ENCODE measurements at regions not wholly inside any gene's neighbourhood (a gene's known extent, or its start where the extent isn't known, plus 50 kb on each side); places are given as distances from the start of the nearest gene placed in this dataset.

GRCh38 chr2:128775217-128775913 is 456.7 kb upstream of the HS6ST1 start:
- H3K27me3 ChIP-seq (ENCODE audit: insufficient read depth, low read length, poor library complexity, severe bottlenecking), result no peaks in the 10 kb centered on the region
- CTCF ChIA-PET, result interaction anchor here (0.9 kb wide), 1 partner anchor 16 kb away, joined by 3 read pairs; no protein-coding TSS in a partner anchor
- no peaks in the 10 kb centered on the region for H3K36me3 Mint-ChIP-seq
- POLR2A ChIA-PET, result no interaction called here
- no peak overlapping the region for H3K4me3 Mint-ChIP-seq
- H3K4me1 ChIP-seq (ENCODE audit: insufficient read depth, low read length), result no peaks in the 10 kb centered on the region
- no peak overlapping the region for H3K4me3 ChIP-seq (ENCODE audit: low read length)
- H3K27ac Mint-ChIP-seq, result no peak overlapping the region
- peaks cover 0 to 2% of the 10 kb centered on the region in 2 donors for H3K27me3 Mint-ChIP-seq
- H3K9me3 ChIP-seq (ENCODE audit: low read length), result no peaks in the 10 kb centered on the region
- H3K9me3 Mint-ChIP-seq, result no peaks in the 10 kb centered on the region
- no peak for DNase-seq
- H3K4me1 Mint-ChIP-seq, result no peaks in the 10 kb centered on the region
- no peak overlapping the region for H3K27ac ChIP-seq (ENCODE audit: low read depth, low read length)
- H3K36me3 ChIP-seq (ENCODE audit: insufficient read depth, low read length), result no peaks in the 10 kb centered on the region

GRCh38 chr2:128775914-128776285 is 457.2 kb upstream of the HS6ST1 start:
- DNase-seq, result no peak
- CTCF ChIA-PET, result interaction anchor here (0.9 kb wide), 1 partner anchor 16 kb away, joined by 3 read pairs; no protein-coding TSS in a partner anchor
- POLR2A ChIA-PET, result no interaction called here
- Mint-ChIP-seq H3K27me3 (peaks cover 0 to 2% of the 10 kb centered on the region in 2 donors), H3K27ac (no peak overlapping the region), H3K4me1 (no peaks in the 10 kb centered on the region), H3K4me3 (no peak overlapping the region), H3K36me3 (no peaks in the 10 kb centered on the region), H3K9me3 (no peaks in the 10 kb centered on the region)
- Histone ChIP-seq H3K4me1 (ENCODE audit: insufficient read depth, low read length) (no peaks in the 10 kb centered on the region), H3K27ac (ENCODE audit: low read depth, low read length) (no peak overlapping the region), H3K36me3 (ENCODE audit: insufficient read depth, low read length) (no peaks in the 10 kb centered on the region), H3K27me3 (ENCODE audit: insufficient read depth, low read length, poor library complexity, severe bottlenecking) (no peaks in the 10 kb centered on the region), H3K4me3 (ENCODE audit: low read length) (no peak overlapping the region), H3K9me3 (ENCODE audit: low read length) (no peaks in the 10 kb centered on the region)

- no peak overlapping the region for H3K27ac ChIP-seq (ENCODE audit: low read depth, low read length)
- no peaks in the 10 kb centered on the region for H3K4me1 ChIP-seq (ENCODE audit: insufficient read depth, low read length)
- H3K36me3 ChIP-seq (ENCODE audit: insufficient read depth, low read length), result no peaks in the 10 kb centered on the region
- H3K4me1 Mint-ChIP-seq, result no peaks in the 10 kb centered on the region
- peaks cover 2 to 3% of the 10 kb centered on the region in 2 donors for H3K27me3 Mint-ChIP-seq
- no peak overlapping the region for H3K27ac Mint-ChIP-seq
- no peak overlapping the region for H3K4me3 Mint-ChIP-seq
- no peaks in the 10 kb centered on the region for H3K9me3 ChIP-seq (ENCODE audit: low read length)
- DNase-seq, result no peak
- no peaks in the 10 kb centered on the region for H3K36me3 Mint-ChIP-seq
- ChIA-PET CTCF (no interaction called here), POLR2A (no interaction called here)
- no peak overlapping the region for H3K4me3 ChIP-seq (ENCODE audit: low read length)
- peaks cover 0 to 3% (median 0%) of the 10 kb centered on the region in 5 donors for H3K9me3 Mint-ChIP-seq
- no peaks in the 10 kb centered on the region for H3K27me3 ChIP-seq (ENCODE audit: insufficient read depth, low read length, poor library complexity, severe bottlenecking)
These were observed 458.0 kb upstream of the HS6ST1 start for GRCh38 chr2:128776461-128777195.

GRCh38 chr2:128777196-128778035 is 458.7 kb upstream of the HS6ST1 start:
- Histone ChIP-seq H3K4me3 (ENCODE audit: low read length) (no peak overlapping the region), H3K27me3 (ENCODE audit: insufficient read depth, low read length, poor library complexity, severe bottlenecking) (no peaks in the 10 kb centered on the region), H3K36me3 (ENCODE audit: insufficient read depth, low read length) (no peaks in the 10 kb centered on the region), H3K4me1 (ENCODE audit: insufficient read depth, low read length) (no peaks in the 10 kb centered on the region), H3K27ac (ENCODE audit: low read depth, low read length) (no peak overlapping the region), H3K9me3 (ENCODE audit: low read length) (no peaks in the 10 kb centered on the region)
- Mint-ChIP-seq H3K4me1 (no peaks in the 10 kb centered on the region), H3K4me3 (no peak overlapping the region), H3K9me3 (peaks cover 0 to 3% (median 0%) of the 10 kb centered on the region in 5 donors), H3K27me3 (peaks cover 2 to 3% of the 10 kb centered on the region in 2 donors), H3K27ac (no peak overlapping the region), H3K36me3 (no peaks in the 10 kb centered on the region)
- no peak for DNase-seq
- ChIA-PET POLR2A (no interaction called here), CTCF (no interaction called here)

GRCh38 chr2:128778843-128779242 is 460.2 kb upstream of the HS6ST1 start:
- peaks cover 0 to 3% (median 0%) of the 10 kb centered on the region in 5 donors for H3K9me3 Mint-ChIP-seq
- ChIA-PET CTCF (no interaction called here), POLR2A (no interaction called here)
- no peak for DNase-seq
- H3K27ac ChIP-seq (ENCODE audit: low read depth, low read length), result no peak overlapping the region
- no peaks in the 10 kb centered on the region for H3K36me3 ChIP-seq (ENCODE audit: insufficient read depth, low read length)
- no peak overlapping the region for H3K27ac Mint-ChIP-seq
- no peaks in the 10 kb centered on the region for H3K4me1 ChIP-seq (ENCODE audit: insufficient read depth, low read length)
- no peaks in the 10 kb centered on the region for H3K4me1 Mint-ChIP-seq
- no peaks in the 10 kb centered on the region for H3K27me3 ChIP-seq (ENCODE audit: insufficient read depth, low read length, poor library complexity, severe bottlenecking)
- H3K27me3 Mint-ChIP-seq, result peaks cover 2 to 3% of the 10 kb centered on the region in 2 donors
- no peak overlapping the region for H3K4me3 Mint-ChIP-seq
- H3K36me3 Mint-ChIP-seq, result no peaks in the 10 kb centered on the region
- no peak overlapping the region for H3K4me3 ChIP-seq (ENCODE audit: low read length)
- H3K9me3 ChIP-seq (ENCODE audit: low read length), result no peaks in the 10 kb centered on the region

- H3K4me3 ChIP-seq (ENCODE audit: low read length), result no peak overlapping the region
- no peak overlapping the region for H3K4me3 Mint-ChIP-seq
- no peaks in the 10 kb centered on the region for H3K4me1 Mint-ChIP-seq
- ChIA-PET CTCF (no interaction called here), POLR2A (no interaction called here)
- H3K9me3 Mint-ChIP-seq, result peaks cover 0 to 3% (median 0%) of the 10 kb centered on the region in 5 donors
- H3K27me3 ChIP-seq (ENCODE audit: insufficient read depth, low read length, poor library complexity, severe bottlenecking), result no peaks in the 10 kb centered on the region
- H3K36me3 Mint-ChIP-seq, result no peaks in the 10 kb centered on the region
- no peaks in the 10 kb centered on the region for H3K4me1 ChIP-seq (ENCODE audit: insufficient read depth, low read length)
- no peak for DNase-seq
- H3K27ac Mint-ChIP-seq, result no peak overlapping the region
- peaks cover 1 to 3% of the 10 kb centered on the region in 2 donors for H3K27me3 Mint-ChIP-seq
- no peaks in the 10 kb centered on the region for H3K36me3 ChIP-seq (ENCODE audit: insufficient read depth, low read length)
- no peak overlapping the region for H3K27ac ChIP-seq (ENCODE audit: low read depth, low read length)
- no peaks in the 10 kb centered on the region for H3K9me3 ChIP-seq (ENCODE audit: low read length)
These were observed 460.8 kb upstream of the HS6ST1 start for GRCh38 chr2:128779301-128780095.

GRCh38 chr2:128780434-128781080 is 461.9 kb upstream of the HS6ST1 start:
- ChIA-PET CTCF (no interaction called here), POLR2A (no interaction called here)
- no peaks in the 10 kb centered on the region for H3K27me3 ChIP-seq (ENCODE audit: insufficient read depth, low read length, poor library complexity, severe bottlenecking)
- no peak overlapping the region for H3K27ac ChIP-seq (ENCODE audit: low read depth, low read length)
- DNase-seq, result no peak
- H3K27ac Mint-ChIP-seq, result no peak overlapping the region
- H3K4me3 Mint-ChIP-seq, result no peak overlapping the region
- no peaks in the 10 kb centered on the region for H3K4me1 Mint-ChIP-seq
- H3K9me3 ChIP-seq (ENCODE audit: low read length), result no peaks in the 10 kb centered on the region
- no peaks in the 10 kb centered on the region for H3K4me1 ChIP-seq (ENCODE audit: insufficient read depth, low read length)
- peaks cover 0 to 3% (median 0%) of the 10 kb centered on the region in 5 donors for H3K9me3 Mint-ChIP-seq
- H3K36me3 ChIP-seq (ENCODE audit: insufficient read depth, low read length), result no peaks in the 10 kb centered on the region
- no peak overlapping the region for H3K4me3 ChIP-seq (ENCODE audit: low read length)
- H3K36me3 Mint-ChIP-seq, result no peaks in the 10 kb centered on the region
- H3K27me3 Mint-ChIP-seq, result peaks cover 0 to 3% of the 10 kb centered on the region in 2 donors
